ENCODE measurements at regions not wholly inside any gene's neighbourhood (a gene's known extent, or its start where the extent isn't known, plus 50 kb on each side); places are given as distances from the start of the nearest gene placed in this dataset.
A peak's percentile ranks its signal among the peaks of the same experiment; 100 is the strongest.

DNA sequence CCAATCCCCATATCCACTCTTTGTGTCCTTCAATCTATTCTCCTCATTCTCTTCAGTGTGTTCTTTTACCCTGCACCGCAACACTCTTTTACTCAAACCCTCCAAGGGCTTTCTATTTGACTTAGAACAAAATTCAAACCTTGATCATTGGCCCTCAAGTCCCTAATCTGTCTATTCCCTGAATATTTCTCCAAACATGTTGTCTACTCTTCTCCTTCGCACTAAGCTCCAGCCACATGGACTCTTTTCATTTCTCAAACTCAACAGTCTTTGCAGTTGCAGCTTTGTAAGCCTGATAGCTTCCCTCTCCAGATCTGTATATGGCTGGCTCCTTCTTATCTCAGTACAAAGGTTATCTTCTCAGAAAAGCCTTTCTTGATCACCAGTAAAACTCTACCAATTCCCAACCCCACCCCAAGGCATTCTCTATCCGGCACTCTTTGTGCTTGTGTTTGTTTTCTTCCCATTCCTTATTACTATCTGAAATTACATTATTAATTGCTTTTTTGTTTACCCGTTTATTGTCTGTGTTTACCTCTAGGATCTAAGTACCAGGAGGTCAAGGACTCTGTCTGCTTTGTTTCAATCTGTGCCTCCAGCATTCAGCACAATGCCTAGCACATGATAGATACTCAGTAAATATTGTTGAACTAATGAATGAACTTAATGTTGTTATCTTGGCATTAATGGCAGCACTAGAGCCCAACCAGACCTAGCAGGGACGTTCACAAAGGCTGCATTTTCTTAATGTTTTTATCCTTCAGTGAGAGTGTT lies 147.4 kb downstream of the BBOX1 start:
- DNase-seq, result no peak

- DNase-seq, result no peak
These were observed 146.6 kb downstream of the BBOX1 start for GRCh38 chr11:27187075-27187847.

DNA sequence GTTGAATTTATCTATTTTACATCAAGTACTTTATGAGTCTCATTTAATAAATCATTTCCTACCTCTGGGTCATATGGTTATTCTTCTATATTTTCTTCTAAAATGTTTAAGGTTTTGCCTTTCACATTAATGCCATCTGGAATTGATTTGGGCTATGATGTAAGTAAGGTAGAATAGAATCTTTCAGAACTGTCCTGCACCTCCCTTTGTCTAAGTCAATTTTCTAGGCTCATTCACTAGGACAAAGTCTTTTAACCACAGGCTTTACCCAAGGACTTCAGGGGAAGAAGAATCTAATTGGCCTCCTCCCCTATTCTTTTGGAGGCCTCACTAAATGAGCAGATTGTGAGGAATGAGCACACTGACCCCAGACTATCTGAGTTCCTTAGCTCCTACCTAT lies 146.0 kb downstream of the BBOX1 start:
- DNase-seq, result no peak

GRCh38 chr11:27184458-27185312 lies 144.1 kb downstream of the BBOX1 start:
- no peak for DNase-seq

GRCh38 chr11:27183672-27184457 lies 143.2 kb downstream of the BBOX1 start:
- DNase-seq, result peak; percentile 9

- DNase-seq, result no peak
These were observed 138.7 kb downstream of the BBOX1 start for GRCh38 chr11:27179334-27179733.

GRCh38 chr11:27178859-27179258 lies 138.2 kb downstream of the BBOX1 start:
- DNase-seq, result no peak

All from activated naive CD4-positive, alpha-beta T cell treated with Interleukin-2 at 50 U/mL for 16 hours (primary cell).